DND-41 (cell line): ENCODE measurements at regions not wholly inside any gene's neighbourhood (a gene's known extent, or its start where the extent isn't known, plus 50 kb on each side); places are given as distances from the start of the nearest gene placed in this dataset.

Source experiments
- CTCF ChIP-seq: IDR thresholded peaks from 2 replicates; pipeline ENCODE4 v1.5.1; 2012; ENCODE audit warnings: borderline replicate concordance, low read length, moderate library complexity, mild to moderate bottlenecking; ENCODE audit not compliant: poor library complexity, severe bottlenecking; ENCODE audit errors: extremely low read depth
- EZH2 ChIP-seq: IDR thresholded peaks from 3 replicates; pipeline ENCODE4 v1.6.1; 2012; ENCODE audit warnings: borderline replicate concordance, low read depth, mild to moderate bottlenecking, moderate library complexity, low read length, inconsistent platforms; ENCODE audit not compliant: severe bottlenecking

- no peak for TF ChIP-seq CTCF
- no peak for TF ChIP-seq EZH2
These were observed 558.8 kb downstream of the MID1IP1 start for GRCh38 chrX:39360101-39360500.
